Fibroblast of skin of right biceps (primary cell): ENCODE measurements at regions not wholly inside any gene's neighbourhood (a gene's known extent, or its start where the extent isn't known, plus 50 kb on each side); places are given as distances from the start of the nearest gene placed in this dataset.
"Not testable (repeated sequence)": the region's sequence is repeated elsewhere in the genome, so short reads cannot be mapped to it uniquely, and the experiment has no call there.

Source experiments
- DNase-seq: peaks from one replicate; pipeline ENCODE4 v3.0.0-alpha.2; 2013

DNA sequence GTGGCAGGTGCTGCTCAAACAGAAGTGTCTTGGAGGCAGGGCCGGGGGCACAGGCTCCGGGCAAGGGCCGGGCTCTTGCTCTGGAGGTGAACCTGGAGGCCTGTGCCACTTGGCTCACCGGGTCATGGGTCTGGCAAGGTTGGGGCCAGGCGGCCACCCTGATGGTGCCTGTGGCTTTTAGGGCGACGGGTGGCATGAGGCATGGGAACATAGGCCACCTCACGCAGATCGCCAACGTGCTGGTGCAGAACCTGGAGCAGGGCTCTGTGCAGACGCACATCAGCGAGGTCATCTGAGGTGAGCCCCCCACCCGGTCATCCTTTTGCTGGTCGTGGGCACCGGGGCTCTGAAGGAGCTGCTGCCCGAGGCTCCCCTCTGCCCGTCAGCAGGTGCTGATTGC lies 202.7 kb downstream of the LIPI start:
- not testable (repeated sequence) for DNase-seq

- not testable (repeated sequence) for DNase-seq
Measured at GRCh38 chr21:14006144-14006543, 204.6 kb downstream of the LIPI start.

DNA sequence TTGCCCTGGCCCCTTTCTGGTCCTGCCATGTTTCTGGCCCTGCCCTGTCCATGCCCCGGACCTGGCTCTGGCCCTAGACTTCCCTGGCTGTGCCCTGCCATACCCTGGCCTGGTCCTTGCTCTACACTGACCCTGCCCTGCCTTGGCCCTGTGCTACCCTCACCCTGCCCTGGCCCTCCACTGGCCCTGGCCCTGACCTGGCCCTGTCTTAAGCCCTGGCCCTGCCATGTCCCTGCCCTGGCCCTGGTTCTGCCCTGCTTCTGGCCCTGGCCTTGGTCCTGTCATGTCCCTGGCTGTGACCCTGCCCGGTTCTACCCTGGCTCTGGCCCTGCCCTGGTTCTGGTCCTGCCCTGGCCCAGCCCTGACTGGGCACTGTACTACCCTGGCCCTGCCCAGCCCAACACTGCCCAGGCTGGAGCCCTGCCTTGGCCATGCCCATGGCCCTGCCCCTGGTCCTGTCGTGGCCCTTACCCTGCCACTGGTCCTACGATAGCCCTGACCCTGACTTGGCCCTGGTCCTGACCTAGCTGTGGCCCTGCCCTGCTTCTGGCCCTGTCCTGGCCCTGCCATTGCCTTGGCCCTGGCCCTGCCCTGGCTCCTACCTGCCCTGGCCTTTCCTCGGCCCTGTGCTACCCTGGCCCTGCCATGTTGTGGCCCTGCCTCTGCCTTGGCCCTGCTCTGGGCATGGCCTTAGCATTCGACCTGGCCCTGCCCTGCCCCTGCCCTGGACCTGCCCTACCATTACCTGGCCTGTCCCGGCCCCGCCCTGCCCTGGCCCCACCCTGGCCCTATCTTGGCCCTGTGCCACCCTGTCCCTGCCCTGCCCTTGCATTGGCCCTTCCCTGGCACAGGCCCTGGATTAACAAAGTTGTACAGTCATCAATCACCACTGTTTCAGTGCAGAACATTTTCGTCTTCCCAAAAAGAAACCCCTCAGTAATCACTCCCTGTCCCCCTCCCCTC lies 223.5 kb downstream of the LIPI start:
- not testable (repeated sequence) for DNase-seq

GRCh38 chr21:13985865-13986863 lies 224.6 kb downstream of the LIPI start:
- DNase-seq = not testable (repeated sequence)

DNA sequence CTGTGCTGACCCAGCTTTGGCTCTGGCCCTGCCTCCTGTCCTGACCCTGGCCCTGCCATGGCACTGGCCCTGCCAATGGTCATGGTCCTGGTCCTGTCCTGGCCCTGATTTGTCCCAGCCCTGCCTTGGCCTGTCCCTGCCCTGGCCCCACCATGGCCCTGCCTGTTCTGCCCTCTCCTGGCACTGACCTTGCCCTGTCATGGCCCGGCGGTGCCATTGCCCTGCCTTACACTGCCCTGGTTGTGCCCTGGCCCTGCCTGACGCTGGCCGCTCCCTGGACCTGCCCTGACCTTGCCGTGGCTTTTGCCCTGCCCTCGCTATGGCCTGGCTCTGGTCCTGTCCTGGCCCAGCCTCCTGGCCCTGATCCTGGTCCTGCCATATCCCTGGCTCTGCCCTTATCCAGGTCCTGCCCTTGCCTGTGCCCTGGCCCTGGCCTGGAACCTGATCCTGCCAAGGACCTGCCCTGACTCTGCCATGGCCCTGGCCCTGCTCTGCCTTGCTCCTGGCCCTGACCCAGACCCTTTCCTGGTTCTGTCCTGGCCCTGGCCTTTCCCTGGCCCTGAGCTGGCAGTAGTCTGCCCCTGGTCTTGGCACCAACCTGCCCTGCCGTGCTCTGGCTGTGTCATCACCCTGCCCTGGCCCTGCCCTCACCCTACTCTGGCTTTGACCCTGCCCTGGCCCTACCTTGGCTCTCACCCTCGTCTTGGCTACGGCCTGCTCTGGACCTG lies 225.5 kb downstream of the LIPI start:
- DNase-seq = not testable (repeated sequence)

- DNase-seq = not testable (repeated sequence)
Measured at GRCh38 chr21:13984728-13985127, 226.0 kb downstream of the LIPI start.

DNA sequence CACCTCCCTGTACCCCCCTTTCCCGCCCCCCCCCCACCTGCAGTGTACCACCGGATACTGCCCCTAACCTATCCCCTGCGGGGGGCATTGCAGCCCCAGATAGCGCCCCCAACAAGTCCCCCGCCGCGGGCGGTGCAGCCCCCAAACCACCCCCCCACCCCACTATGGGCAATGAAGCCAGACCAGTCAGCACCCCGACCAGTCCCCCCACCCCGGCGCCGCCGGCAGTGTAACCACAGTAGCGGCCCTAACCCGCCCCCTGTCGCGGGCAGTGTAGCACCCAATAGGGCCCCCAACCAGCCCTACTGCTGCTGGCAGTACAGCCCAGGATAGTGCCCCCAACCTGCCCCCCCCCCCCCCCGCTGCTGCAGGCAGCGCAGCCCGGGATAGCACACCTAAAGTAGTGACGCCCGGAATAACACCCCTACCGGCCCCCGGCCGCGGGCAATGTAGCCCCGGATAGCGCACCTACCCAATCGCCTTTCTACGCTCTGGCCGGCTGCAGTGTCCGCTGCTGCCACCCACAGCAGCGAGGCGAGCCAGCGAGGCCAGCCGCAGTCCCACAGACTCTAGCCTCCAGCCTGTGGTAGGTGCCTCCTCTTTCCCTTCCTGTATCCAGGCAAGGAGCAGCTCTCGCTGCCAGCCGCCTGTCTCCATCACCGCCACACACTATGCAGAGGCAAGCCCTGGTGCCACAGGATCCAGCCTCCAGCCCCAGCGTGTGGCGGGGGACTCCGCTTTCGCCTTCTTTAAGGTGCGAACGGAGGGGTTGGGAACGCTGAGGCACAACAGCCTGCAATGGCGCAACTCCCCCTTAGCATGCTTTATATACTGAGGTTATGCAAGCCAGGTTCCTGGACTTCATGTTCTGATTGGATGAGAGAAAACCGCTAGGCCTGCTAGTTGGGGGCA lies 229.3 kb downstream of the LIPI start:
- not testable (repeated sequence) for DNase-seq

DNA sequence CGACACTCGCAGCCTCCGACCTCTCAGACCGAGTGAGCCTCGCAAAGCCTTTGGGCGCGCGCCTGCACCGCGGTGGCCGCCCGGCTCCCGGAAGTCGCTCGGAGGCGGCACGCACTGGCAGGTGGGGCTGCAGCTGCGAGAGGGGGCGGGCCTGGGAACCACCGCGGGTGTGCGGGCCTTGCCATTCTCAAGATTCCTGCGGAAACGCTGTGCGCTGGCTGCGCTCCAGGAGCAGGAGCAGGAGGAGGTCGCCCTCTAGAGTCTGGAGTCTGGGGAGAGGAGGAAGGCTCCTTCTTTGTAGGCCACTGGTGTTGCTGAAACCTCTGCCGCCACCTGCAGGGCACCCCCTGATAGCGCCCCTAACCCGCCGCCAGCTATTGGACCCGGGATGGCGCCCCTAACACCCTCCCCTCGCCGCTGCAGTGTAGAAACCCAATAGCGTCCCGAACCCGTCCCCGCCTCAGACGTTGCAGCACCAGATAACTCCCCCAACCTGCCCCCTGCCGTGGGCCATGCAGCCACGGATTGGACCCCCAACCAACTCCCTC lies 230.6 kb downstream of the LIPI start:
- peak; percentile 1 for DNase-seq

GRCh38 chr21:13979608-13980007 lies 231.1 kb downstream of the LIPI start:
- DNase-seq = not testable (repeated sequence)

DNA sequence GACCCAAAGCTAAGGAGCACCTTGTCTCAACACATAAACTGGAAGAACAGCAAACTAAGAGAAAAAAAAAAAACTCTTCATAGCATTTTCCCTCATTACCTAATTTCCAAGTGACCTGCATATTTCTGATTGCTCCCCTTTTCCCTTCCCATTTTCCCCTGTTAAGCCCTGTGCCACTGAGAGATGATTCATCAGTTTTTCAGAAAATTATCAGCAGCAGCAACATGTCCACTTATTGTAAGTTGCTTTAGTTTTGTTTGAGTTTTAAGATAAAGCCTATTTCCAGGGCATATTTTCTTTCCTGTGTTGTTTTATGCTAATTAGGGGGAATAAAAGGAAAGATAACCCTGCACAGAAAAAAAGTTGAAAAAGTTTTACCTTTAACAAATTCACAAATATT lies 236.2 kb downstream of the LIPI start:
- DNase-seq = not testable (repeated sequence)

DNA sequence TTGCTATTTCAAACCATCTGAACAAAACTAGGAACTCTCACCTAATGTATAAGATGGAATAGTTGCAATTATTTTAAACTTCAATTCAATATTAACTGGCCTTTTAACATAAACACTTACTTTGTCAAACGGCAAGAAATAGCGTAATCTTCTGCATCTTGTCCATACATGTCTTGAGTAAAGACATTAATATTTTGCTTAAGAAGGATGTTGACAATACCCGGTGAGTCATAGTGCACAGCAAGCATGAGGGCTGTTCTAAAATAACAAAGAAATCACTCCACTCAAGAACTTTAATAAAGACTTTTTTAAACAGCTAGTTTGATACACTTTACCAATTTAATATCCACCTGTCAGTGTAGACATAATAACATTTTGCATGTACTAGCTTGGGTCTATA lies 240.9 kb downstream of the LIPI start:
- not testable (repeated sequence) for DNase-seq

DNA sequence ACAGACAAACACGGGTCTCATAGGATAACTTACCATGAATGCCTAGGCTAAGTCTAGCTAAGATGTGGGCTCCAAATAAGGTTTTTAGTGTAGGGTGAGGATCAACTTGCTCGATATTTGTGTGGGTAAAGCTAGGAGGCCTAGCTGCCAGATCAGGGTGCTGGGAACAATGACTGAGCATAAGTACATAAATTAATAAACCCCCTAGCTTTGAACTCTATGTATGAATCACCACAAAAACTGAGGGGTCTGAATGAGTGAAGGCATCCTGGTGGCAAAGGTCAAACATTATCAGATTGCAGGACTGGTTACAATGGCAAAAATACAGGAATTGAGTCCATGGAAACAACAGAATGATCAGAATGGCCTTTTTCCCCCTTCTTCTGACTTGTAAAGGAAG lies 241.8 kb downstream of the LIPI start:
- DNase-seq = not testable (repeated sequence)

GRCh38 chr21:13963259-13963658 lies 247.5 kb downstream of the LIPI start:
- not testable (repeated sequence) for DNase-seq

DNA sequence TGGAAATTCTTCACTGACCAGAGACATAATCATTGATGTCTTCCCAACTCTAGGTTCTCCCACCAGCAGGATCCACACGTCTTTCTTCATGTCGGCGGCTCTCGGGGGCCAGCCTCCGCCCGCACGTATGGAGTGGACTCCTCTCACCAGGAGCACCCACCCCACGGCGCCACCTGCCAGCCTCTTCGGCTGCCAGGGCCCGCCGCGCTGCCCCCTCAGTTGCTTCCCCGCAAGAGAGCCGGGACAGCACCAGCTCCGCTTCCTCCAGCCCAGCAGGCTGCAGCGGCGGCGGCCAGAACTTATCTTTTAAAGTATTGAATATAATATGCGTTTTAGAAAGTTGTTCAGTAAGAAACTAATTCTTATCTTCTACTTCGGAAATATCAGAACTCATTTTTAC lies 273.5 kb downstream of the LIPI start:
- DNase-seq = no peak

- DNase-seq = not testable (repeated sequence)
Measured at GRCh38 chr21:13936033-13936937, 274.5 kb downstream of the LIPI start.

- DNase-seq = not testable (repeated sequence)
Measured at GRCh38 chr21:13935396-13936032, 275.2 kb downstream of the LIPI start.

GRCh38 chr21:13934887-13935342 lies 275.8 kb downstream of the LIPI start:
- DNase-seq = not testable (repeated sequence)

GRCh38 chr21:13923175-13923574 lies 287.6 kb downstream of the LIPI start:
- not testable (repeated sequence) for DNase-seq

DNA sequence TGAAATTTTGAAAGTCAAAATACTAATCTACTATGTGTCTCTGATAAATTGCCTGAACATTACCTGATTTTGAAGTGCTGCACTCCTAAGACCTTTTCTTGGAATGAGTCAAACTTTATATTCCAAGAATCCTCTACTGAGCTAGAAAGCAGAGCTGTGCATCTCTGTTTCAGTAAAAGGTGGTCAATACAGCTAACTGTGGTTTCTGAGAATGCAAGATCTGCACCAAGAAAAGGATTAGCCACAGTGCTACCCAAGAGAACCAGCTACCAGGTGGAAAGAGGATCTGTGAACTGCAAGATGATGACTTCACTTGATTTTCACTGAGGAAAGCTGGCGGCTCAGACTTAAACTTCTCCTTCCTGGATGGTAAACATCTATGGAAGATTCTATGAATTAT lies 289.3 kb downstream of the LIPI start:
- not testable (repeated sequence) for DNase-seq
